GM23338 (cell line): ENCODE measurements at regions not wholly inside any gene's neighbourhood (a gene's known extent, or its start where the extent isn't known, plus 50 kb on each side); places are given as distances from the start of the nearest gene placed in this dataset.

Source experiments
- CREB1 ChIP-seq: fragments of 250-450 bp; sonication (Bioruptor Pico); IDR thresholded peaks from 2 replicates; pipeline ENCODE4 v1.5.0; 2020; ENCODE audit warnings: low read depth, mild to moderate bottlenecking, moderate library complexity
- EZH2 ChIP-seq: fragments of 200-600 bp; sonication (generic); IDR thresholded peaks from one replicate; pipeline ENCODE4 v1.8.0; 2017; ENCODE audit warnings: antibody characterized with exemption, mild to moderate bottlenecking, low read depth; ENCODE audit not compliant: unreplicated experiment
- EZH2phosphoT487 ChIP-seq: fragments of 200-600 bp; sonication (generic); IDR thresholded peaks from one replicate; pipeline ENCODE4 v1.8.1; 2018; ENCODE audit warnings: antibody characterized with exemption; ENCODE audit not compliant: unreplicated experiment
- POLR2AphosphoS5 ChIP-seq: IDR thresholded peaks from 2 replicates; pipeline ENCODE4 v1.6.1; 2016; ENCODE audit warnings: antibody characterized with exemption, low read depth
- ZNF114 ChIP-seq: fragments of 250-450 bp; sonication (Bioruptor Pico); IDR thresholded peaks from 2 replicates; pipeline ENCODE4 v1.5.0; 2020; ENCODE audit warnings: mild to moderate bottlenecking, moderate library complexity
- TF ChIP-seq, protein P1 (sequence below), 2 experiments: fragments of 200-600 bp in 1 of 2; sonication (generic) in 1 of 2; conservative IDR thresholded peaks; 2 replicates each; pipeline versions ENCODE4 v1.5.1 to v1.6.1; 2016 to 2017; ENCODE audit warnings: antibody characterized with exemption in 2 of 2, low read depth in 2 of 2, mild to moderate bottlenecking in 2 of 2, moderate library complexity in 1 of 2
- TF ChIP-seq, protein P2 (sequence below): IDR thresholded peaks from one replicate; pipeline ENCODE4 v1.6.1; 2018; ENCODE audit warnings: antibody characterized with exemption; ENCODE audit not compliant: unreplicated experiment
- TF ChIP-seq, protein P3 (sequence below): fragments of 250-450 bp; sonication (Bioruptor Pico); IDR thresholded peaks from 2 replicates; pipeline ENCODE4 v1.5.0; 2020; ENCODE audit warnings: mild to moderate bottlenecking, moderate library complexity

DNA sequence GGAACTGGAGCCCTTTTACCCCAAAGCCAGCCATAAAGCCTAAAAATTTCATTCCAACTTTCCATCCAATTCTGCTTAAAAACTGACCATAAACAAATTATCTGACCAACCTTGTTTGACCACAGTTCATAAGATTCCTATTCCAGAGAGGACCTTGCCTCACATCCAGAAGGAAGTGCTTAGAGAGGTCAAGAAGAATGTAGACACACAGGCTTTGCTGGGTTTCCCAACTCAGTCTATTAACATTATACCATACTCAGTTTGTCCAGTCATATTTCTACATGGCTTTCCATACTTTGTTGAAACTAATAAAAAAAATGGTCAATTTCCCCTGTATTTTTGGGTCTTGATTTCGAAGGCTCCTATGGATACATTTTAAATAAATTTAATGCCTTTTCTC is 1522.5 kb downstream of the ARAP2 start:
- TF ChIP-seq EZH2 (no peak), POLR2AphosphoS5 (no peak), CREB1 (CRISPR knock-in tag) (no peak), EZH2phosphoT487 (no peak), ZNF114 (CRISPR knock-in tag) (no peak)
- TF ChIP-seq, protein P1, sequence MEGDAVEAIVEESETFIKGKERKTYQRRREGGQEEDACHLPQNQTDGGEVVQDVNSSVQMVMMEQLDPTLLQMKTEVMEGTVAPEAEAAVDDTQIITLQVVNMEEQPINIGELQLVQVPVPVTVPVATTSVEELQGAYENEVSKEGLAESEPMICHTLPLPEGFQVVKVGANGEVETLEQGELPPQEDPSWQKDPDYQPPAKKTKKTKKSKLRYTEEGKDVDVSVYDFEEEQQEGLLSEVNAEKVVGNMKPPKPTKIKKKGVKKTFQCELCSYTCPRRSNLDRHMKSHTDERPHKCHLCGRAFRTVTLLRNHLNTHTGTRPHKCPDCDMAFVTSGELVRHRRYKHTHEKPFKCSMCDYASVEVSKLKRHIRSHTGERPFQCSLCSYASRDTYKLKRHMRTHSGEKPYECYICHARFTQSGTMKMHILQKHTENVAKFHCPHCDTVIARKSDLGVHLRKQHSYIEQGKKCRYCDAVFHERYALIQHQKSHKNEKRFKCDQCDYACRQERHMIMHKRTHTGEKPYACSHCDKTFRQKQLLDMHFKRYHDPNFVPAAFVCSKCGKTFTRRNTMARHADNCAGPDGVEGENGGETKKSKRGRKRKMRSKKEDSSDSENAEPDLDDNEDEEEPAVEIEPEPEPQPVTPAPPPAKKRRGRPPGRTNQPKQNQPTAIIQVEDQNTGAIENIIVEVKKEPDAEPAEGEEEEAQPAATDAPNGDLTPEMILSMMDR (conservative IDR thresholded peaks at IDR 0.05; ENCODE audit: low read depth in 2 of 2): no peak
- TF ChIP-seq, protein P2, sequence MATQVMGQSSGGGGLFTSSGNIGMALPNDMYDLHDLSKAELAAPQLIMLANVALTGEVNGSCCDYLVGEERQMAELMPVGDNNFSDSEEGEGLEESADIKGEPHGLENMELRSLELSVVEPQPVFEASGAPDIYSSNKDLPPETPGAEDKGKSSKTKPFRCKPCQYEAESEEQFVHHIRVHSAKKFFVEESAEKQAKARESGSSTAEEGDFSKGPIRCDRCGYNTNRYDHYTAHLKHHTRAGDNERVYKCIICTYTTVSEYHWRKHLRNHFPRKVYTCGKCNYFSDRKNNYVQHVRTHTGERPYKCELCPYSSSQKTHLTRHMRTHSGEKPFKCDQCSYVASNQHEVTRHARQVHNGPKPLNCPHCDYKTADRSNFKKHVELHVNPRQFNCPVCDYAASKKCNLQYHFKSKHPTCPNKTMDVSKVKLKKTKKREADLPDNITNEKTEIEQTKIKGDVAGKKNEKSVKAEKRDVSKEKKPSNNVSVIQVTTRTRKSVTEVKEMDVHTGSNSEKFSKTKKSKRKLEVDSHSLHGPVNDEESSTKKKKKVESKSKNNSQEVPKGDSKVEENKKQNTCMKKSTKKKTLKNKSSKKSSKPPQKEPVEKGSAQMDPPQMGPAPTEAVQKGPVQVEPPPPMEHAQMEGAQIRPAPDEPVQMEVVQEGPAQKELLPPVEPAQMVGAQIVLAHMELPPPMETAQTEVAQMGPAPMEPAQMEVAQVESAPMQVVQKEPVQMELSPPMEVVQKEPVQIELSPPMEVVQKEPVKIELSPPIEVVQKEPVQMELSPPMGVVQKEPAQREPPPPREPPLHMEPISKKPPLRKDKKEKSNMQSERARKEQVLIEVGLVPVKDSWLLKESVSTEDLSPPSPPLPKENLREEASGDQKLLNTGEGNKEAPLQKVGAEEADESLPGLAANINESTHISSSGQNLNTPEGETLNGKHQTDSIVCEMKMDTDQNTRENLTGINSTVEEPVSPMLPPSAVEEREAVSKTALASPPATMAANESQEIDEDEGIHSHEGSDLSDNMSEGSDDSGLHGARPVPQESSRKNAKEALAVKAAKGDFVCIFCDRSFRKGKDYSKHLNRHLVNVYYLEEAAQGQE: no peak
- TF ChIP-seq, protein P3, sequence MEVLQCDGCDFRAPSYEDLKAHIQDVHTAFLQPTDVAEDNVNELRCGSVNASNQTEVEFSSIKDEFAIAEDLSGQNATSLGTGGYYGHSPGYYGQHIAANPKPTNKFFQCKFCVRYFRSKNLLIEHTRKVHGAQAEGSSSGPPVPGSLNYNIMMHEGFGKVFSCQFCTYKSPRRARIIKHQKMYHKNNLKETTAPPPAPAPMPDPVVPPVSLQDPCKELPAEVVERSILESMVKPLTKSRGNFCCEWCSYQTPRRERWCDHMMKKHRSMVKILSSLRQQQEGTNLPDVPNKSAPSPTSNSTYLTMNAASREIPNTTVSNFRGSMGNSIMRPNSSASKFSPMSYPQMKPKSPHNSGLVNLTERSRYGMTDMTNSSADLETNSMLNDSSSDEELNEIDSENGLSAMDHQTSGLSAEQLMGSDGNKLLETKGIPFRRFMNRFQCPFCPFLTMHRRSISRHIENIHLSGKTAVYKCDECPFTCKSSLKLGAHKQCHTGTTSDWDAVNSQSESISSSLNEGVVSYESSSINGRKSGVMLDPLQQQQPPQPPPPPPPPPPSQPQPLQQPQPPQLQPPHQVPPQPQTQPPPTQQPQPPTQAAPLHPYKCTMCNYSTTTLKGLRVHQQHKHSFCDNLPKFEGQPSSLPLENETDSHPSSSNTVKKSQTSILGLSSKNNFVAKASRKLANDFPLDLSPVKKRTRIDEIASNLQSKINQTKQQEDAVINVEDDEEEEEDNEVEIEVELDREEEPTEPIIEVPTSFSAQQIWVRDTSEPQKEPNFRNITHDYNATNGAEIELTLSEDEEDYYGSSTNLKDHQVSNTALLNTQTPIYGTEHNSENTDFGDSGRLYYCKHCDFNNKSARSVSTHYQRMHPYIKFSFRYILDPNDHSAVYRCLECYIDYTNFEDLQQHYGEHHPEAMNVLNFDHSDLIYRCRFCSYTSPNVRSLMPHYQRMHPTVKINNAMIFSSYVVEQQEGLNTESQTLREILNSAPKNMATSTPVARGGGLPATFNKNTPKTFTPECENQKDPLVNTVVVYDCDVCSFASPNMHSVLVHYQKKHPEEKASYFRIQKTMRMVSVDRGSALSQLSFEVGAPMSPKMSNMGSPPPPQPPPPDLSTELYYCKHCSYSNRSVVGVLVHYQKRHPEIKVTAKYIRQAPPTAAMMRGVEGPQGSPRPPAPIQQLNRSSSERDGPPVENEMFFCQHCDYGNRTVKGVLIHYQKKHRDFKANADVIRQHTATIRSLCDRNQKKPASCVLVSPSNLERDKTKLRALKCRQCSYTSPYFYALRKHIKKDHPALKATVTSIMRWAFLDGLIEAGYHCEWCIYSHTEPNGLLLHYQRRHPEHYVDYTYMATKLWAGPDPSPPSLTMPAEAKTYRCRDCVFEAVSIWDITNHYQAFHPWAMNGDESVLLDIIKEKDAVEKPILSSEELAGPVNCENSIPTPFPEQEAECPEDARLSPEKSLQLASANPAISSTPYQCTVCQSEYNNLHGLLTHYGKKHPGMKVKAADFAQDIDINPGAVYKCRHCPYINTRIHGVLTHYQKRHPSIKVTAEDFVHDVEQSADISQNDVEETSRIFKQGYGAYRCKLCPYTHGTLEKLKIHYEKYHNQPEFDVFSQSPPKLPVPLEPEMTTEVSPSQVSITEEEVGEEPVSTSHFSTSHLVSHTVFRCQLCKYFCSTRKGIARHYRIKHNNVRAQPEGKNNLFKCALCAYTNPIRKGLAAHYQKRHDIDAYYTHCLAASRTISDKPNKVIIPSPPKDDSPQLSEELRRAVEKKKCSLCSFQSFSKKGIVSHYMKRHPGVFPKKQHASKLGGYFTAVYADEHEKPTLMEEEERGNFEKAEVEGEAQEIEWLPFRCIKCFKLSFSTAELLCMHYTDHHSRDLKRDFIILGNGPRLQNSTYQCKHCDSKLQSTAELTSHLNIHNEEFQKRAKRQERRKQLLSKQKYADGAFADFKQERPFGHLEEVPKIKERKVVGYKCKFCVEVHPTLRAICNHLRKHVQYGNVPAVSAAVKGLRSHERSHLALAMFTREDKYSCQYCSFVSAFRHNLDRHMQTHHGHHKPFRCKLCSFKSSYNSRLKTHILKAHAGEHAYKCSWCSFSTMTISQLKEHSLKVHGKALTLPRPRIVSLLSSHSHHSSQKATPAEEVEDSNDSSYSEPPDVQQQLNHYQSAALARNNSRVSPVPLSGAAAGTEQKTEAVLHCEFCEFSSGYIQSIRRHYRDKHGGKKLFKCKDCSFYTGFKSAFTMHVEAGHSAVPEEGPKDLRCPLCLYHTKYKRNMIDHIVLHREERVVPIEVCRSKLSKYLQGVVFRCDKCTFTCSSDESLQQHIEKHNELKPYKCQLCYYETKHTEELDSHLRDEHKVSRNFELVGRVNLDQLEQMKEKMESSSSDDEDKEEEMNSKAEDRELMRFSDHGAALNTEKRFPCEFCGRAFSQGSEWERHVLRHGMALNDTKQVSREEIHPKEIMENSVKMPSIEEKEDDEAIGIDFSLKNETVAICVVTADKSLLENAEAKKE (CRISPR knock-in tag): no peak
